Non-pigmented ciliary epithelial cell (primary cell): ENCODE measurements at regions not wholly inside any gene's neighbourhood (a gene's known extent, or its start where the extent isn't known, plus 50 kb on each side); places are given as distances from the start of the nearest gene placed in this dataset.
"Not testable (repeated sequence)": the region's sequence is repeated elsewhere in the genome, so short reads cannot be mapped to it uniquely, and the experiment has no call there.

Source experiments
- DNase-seq: peaks from one replicate; pipeline ENCODE4 v3.0.0-alpha.2; 2010; ENCODE audit warnings: low read depth

DNA sequence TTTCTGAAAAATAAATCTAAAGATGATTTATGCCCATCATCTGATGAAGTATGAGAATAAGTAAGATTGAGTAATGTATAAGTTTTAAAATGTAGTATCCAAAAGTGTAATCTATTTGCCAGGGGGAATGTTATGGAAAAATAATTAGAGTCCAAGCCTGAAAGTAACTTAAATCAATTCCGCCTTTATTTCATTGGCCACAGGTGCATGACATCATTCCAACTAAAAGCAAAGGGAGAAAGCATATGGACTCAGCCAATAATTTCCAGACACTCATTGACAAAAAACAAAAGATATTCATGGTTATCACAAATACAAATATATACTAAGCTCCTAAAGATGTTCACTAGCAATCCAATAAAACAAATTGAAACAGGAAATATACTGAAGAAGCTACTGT lies 752.6 kb upstream of the TMEFF2 start:
- DNase-seq, result no peak

GRCh38 chr2:192940767-192941166 lies 746.0 kb upstream of the TMEFF2 start:
- DNase-seq, result no peak

DNA sequence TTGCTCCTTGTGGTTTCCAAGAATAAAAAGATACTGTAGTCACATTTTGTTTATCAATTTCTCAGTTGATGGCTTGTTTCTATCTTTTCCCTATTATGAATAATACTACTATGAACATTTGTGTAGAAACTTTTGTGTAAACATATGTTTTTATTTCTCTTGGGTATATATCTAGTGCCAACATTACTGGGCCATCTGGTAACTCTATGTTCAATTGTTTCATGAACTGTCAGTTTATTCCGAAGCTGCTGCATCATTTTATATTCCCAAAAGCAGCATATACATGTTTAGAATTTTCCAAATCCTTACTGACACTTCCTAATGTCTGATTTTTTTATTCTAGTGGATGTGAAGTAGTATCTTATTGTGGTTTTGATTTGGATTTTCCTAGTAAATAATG lies 737.6 kb upstream of the TMEFF2 start:
- no peak for DNase-seq

DNA sequence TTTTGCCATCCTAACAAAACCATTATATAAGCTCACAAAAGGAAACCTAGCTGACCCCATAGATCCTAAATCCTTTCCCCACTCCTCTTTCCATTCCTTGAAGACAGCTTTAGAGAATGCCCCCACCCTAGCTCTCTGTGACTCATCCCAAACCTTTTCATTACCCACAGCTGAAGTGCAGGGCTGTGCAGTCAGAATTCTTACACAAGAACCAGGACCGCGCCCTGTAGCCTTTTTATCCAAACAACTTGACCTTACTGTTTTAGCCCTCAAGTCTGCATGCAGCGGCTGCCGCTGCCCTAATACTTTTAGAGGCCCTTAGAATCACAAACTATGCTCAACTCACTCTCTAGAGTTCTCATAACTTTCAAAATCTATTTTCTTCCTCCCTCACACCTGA lies 726.9 kb upstream of the TMEFF2 start:
- not testable (repeated sequence) for DNase-seq

DNA sequence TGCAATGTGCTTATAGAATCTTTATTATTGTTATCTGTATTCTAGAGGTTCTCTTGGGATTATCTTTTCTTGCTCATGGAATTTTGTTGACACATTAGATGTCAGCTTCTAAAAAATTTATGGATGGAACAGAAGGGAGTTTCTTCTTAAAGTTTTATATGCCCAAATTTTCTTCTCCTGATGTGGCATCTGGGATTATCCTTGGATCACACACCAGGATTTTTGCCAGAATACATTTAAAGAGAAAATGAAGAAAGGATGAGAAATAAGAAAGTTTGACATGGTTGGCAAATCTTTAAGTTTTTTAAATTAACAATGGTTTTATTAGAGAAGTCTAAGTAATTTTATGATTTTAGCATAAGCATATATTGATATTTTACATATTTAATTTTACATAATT lies 706.7 kb upstream of the TMEFF2 start:
- DNase-seq, result no peak

DNA sequence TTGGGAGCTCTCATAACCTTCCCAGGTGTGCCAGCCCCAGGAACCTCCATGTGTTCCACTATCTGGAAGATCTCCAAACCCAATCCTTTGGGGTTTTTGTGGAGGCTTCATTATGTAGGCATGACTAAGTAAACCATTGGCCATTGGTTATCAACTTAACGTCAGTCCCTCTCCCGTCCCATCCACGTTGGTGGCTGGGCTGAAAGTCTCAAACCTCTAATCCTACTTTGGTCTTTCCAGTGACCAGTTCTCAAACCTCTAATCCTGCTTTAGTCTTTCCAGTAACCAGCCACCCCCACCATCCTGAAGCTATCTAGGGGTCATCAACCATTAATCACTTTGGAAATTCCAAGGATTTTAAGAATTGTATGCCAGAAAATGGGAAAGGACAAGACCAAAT lies 704.7 kb upstream of the TMEFF2 start:
- no peak for DNase-seq

DNA sequence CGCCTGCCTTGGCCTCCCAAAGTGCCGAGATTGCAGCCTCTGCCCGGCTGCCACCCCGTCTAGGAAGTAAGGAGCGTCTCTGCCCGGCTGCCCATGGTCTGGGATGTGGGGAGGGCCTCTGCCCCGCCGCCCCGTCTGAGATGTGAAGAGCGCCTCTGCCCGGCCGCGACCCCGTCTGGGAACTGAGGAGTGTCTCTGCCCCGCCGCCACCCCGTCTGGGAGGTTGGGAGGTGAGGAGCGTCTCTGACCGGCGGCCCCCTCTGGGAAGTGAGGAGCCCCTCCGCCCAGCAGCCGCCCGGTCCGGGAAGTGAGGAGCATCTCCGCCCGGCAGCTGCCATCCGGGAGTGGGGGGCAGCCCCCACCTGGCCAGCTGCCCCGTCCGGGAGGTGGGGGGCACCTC lies 699.2 kb upstream of the TMEFF2 start:
- DNase-seq, result not testable (repeated sequence)

DNA sequence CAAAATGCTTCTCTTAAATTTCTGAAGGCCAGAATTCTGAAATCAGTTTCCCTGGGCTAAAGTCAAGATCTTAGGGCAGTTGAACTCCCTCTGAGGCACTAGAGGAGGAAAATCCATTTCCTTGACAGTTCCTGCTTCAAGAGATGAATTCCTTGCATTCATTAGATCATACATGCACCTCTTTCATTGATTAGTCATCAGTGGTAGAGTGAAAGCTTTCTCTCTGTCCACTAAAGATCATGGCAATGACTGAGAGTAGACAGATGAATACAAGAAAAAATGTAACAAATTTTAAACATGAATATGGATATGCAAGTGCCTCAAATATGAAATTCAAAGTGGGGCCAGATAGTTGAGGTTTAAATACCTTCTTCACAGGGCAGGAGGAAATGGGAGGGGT lies 693.4 kb upstream of the TMEFF2 start:
- no peak for DNase-seq

GRCh38 chr2:192887337-192887736 lies 692.6 kb upstream of the TMEFF2 start:
- no peak for DNase-seq

- no peak for DNase-seq
These were observed 691.9 kb upstream of the TMEFF2 start for GRCh38 chr2:192886636-192887035.

GRCh38 chr2:192885569-192886160 lies 690.9 kb upstream of the TMEFF2 start:
- no peak for DNase-seq

- DNase-seq, result no peak
These were observed 682.4 kb upstream of the TMEFF2 start for GRCh38 chr2:192877159-192877558.

DNA sequence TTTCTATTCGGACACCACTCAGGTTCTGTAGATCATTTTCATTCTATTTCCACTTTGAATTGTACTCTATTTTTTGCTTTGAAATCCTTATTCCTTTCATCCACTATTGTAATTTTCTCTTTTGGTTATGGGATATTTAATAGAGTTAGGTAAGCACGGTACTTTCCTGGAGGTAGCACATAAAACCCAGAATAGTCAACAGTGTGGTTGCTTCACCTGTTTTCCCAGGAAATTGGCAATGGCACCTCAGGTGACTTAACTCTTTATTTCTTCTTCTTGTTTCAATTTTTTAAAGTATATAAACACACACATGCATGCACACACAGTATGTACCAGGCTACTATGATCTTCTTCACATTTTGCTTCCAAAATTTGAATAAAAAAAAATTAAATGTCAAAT lies 682.0 kb upstream of the TMEFF2 start:
- DNase-seq, result no peak

GRCh38 chr2:192854706-192855105 lies 660.0 kb upstream of the TMEFF2 start:
- no peak for DNase-seq

- no peak for DNase-seq
These were observed 659.3 kb upstream of the TMEFF2 start for GRCh38 chr2:192854031-192854430.

DNA sequence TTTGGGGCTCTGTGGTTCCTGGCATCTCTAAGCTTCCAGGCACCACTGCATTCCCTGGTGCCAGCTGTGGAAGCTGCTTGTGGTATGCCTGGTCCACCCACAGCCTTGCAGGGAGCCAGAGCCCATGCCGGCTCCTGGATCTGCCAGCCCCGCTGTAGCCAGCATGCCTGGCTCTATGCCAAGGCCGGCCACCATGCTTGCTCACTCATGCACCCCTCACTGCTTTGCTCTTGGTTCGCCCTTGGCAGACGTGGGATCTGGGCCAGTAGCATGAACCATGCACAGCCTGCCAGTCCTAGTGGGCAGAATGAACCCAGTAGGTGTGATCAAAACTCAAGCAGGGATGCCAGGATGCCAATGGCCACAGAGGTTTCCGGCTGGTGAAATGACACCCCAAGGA lies 634.2 kb upstream of the TMEFF2 start:
- no peak for DNase-seq

GRCh38 chr2:192828175-192828574 lies 633.4 kb upstream of the TMEFF2 start:
- no peak for DNase-seq

- DNase-seq, result no peak
These were observed 633.0 kb upstream of the TMEFF2 start for GRCh38 chr2:192827735-192828134.

DNA sequence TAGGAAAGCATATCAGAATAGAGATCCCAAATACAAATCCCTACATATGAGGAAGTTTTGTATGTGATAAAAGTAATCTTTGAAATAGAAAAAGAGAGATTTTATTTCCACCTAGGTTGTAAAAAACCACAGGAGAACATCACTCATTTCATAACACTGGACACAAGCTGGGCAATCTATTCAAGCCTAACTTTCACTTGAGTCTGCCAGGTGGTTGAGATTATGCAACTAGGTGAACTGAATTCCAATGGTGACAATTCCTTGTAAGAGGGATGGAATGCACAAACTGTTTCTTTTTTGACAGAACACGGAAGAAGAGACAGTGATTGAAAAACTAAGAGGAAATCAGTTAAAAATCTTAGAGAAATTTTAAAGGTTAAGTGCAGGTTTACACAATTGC lies 619.6 kb upstream of the TMEFF2 start:
- DNase-seq, result no peak

- no peak for DNase-seq
These were observed 618.6 kb upstream of the TMEFF2 start for GRCh38 chr2:192813341-192813740.

DNA sequence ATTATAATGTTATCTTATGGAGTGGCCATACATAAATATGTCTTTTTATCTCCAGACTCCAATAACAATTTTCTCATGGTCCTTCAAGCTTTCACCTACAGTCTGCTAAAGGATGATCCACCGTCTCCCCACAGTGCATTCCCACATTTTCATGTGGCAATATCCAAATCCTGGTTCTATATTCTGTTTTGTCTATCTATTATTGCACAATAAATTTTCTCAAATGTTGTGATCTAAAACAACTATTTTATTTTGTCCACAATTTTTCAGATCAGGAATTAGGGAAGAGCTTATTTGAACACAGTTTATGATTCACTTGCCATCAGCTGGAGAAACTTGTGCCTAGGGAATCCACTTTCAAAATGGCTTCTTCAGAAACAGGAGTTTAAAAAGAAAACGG lies 614.4 kb upstream of the TMEFF2 start:
- no peak for DNase-seq

- no peak for DNase-seq
These were observed 588.9 kb upstream of the TMEFF2 start for GRCh38 chr2:192783643-192784042.

DNA sequence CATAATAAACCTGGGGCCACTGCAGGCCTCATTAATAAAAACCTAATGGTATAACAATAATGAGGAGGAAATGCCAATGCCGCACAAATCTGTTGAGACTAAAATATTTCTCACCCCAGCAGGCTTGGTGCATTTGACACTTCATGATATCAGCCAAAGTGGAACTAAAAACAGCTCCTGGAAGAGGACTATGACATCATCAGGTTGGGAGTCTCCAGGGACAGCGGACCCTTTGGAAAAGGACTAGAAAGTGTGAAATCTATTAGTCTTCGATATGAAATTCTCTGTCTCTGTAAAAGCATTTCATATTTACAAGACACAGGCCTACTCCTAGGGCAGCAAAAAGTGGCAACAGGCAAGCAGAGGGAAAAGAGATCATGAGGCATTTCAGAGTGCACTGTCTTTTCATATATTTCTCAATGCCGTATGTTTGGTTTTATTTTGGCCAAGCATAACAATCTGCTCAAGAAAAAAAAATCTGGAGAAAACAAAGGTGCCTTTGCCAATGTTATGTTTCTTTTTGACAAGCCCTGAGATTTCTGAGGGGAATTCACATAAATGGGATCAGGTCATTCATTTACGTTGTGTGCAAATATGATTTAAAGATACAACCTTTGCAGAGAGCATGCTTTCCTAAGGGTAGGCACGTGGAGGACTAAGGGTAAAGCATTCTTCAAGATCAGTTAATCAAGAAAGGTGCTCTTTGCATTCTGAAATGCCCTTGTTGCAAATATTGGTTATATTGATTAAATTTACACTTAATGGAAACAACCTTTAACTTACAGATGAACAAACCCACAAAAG lies 580.9 kb upstream of the TMEFF2 start:
- no peak for DNase-seq

DNA sequence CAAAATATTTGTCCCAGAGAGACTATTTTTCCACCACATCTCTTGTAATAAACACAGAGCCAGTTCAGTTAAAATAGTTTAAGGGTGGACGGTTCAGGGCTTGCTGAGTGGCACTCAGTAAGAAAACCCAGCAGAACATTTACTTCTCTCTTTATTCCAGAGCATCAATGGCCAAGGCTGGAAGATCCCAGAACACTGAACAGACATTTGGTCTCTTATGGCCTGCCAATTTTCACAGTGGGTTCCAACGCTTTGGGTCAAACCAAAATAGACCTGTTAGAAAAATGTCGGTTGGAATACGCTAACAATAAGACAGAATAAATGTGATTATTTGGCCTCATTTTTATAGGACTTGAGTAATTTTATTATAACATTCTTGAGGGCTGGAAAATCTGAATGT lies 580.3 kb upstream of the TMEFF2 start:
- DNase-seq, result no peak
